Ishikawa (cell line): ENCODE measurements at regions not wholly inside any gene's neighbourhood (a gene's known extent, or its start where the extent isn't known, plus 50 kb on each side); places are given as distances from the start of the nearest gene placed in this dataset.

Experiments used
- CEBPB ChIP-seq: IDR thresholded peaks from 2 replicates; pipeline ENCODE4 v1.6.1; 2012
- CREB1 ChIP-seq: IDR thresholded peaks from 2 replicates; pipeline ENCODE4 v1.6.1; 2012; ENCODE audit warnings: low read depth
- EGR1 ChIP-seq: IDR thresholded peaks from 2 replicates; pipeline ENCODE4 v1.6.1; 2012
- EP300 ChIP-seq: IDR thresholded peaks from 2 replicates; pipeline ENCODE4 v1.6.1; 2012; ENCODE audit warnings: borderline replicate concordance
- FOXM1 ChIP-seq: IDR thresholded peaks from 2 replicates; pipeline ENCODE4 v1.6.1; 2012; ENCODE audit warnings: low read depth, borderline replicate concordance
- NFIC ChIP-seq: IDR thresholded peaks from 2 replicates; pipeline ENCODE4 v1.6.1; 2012
- RAD21 ChIP-seq: IDR thresholded peaks from 2 replicates; pipeline ENCODE4 v1.6.1; 2012; ENCODE audit warnings: low read depth
- REST ChIP-seq: IDR thresholded peaks from 2 replicates; pipeline ENCODE4 v1.6.1; 2012; ENCODE audit warnings: low read depth, mild to moderate bottlenecking
- TAF1 ChIP-seq: IDR thresholded peaks from 2 replicates; pipeline ENCODE4 v1.6.1; 2012; ENCODE audit warnings: low read depth, mild to moderate bottlenecking
- TCF12 ChIP-seq: IDR thresholded peaks from 2 replicates; pipeline ENCODE4 v1.6.1; 2012; ENCODE audit warnings: low read depth
- TEAD4 ChIP-seq: IDR thresholded peaks from 2 replicates; pipeline ENCODE4 v1.6.1; 2012
- YY1 ChIP-seq: IDR thresholded peaks from 2 replicates; pipeline ENCODE4 v1.6.1; 2012; ENCODE audit warnings: low read depth
- ZBTB7A ChIP-seq: IDR thresholded peaks from 2 replicates; pipeline ENCODE4 v1.6.1; 2012; ENCODE audit warnings: low read depth
- TF ChIP-seq, protein P1 (sequence below): IDR thresholded peaks from 2 replicates; pipeline ENCODE4 v1.6.1; 2012
- TF ChIP-seq, protein P2 (sequence below): IDR thresholded peaks from 2 replicates; pipeline ENCODE4 v1.6.1; 2012

- TF ChIP-seq FOXM1 (no peak), CREB1 (no peak), EP300 (no peak), ZBTB7A (no peak), CEBPB (no peak), TCF12 (no peak), TAF1 (no peak), REST (no peak), NFIC (no peak), RAD21 (no peak), EGR1 (no peak), YY1 (no peak)
- TF ChIP-seq, protein P1, sequence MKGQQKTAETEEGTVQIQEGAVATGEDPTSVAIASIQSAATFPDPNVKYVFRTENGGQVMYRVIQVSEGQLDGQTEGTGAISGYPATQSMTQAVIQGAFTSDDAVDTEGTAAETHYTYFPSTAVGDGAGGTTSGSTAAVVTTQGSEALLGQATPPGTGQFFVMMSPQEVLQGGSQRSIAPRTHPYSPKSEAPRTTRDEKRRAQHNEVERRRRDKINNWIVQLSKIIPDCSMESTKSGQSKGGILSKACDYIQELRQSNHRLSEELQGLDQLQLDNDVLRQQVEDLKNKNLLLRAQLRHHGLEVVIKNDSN, result no peak
- TF ChIP-seq, protein P2, sequence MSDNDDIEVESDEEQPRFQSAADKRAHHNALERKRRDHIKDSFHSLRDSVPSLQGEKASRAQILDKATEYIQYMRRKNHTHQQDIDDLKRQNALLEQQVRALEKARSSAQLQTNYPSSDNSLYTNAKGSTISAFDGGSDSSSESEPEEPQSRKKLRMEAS, result no peak
Measured at GRCh38 chr12:89858718-89859117, 150.1 kb upstream of the ATP2B1 start.

DNA sequence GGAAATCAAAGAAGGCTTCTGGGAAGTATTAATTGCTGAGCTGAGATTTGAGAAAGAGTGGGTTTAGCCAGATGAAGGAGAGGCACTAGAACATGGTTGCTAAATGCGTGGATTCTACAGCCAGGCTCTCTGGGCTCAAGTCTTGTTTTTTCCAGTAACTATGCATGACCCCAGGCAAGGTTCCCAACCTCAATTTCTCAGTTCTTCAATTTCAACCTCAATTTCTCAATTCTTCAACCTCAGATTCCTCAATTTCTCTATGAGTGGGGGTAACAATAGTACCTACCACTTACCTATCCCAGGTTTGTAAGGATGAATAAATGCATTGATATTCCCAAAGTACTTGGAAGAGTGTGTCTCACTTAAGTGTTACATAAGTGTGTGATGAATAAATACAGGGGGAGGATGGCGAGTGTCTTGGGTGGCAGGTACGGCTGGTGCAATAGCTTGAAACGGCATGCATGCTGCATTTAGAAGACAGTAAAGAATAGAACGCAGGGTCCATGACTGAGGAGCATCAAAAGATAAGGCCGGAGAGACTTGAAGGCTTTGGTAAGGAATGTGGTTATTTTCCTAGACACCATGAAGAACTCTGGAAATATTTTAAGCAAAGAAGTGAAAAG is 149.1 kb upstream of the ATP2B1 start:
- TF ChIP-seq, protein P2, result no peak
- TF ChIP-seq ZBTB7A (no peak), CREB1 (no peak), RAD21 (no peak), FOXM1 (no peak), CEBPB (no peak), REST (no peak), TCF12 (no peak), TAF1 (no peak), NFIC (no peak)
- TF ChIP-seq, protein P1, result no peak

DNA sequence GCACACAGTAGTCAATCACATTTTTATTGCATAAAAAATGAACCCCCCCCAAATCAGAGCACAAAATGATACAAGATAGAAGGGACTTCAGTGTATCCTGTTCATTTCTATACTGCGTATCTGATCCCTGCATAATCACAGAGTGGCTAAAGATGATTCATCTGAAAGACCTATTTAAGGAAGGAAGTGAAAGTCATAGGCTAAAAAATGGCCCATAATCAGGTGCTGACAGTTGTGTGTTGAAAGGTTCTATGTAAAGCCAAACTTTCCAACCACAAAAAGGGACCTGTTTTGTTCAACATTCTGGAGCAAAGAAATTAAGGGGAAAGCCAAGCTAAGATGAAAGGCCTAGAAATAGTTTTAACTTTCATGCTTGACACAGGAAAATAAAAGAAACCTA is 147.8 kb upstream of the ATP2B1 start:
- no peak for TF ChIP-seq RAD21
- no peak for TF ChIP-seq REST
- no peak for TF ChIP-seq NFIC
- no peak for TF ChIP-seq EGR1
- no peak for TF ChIP-seq CEBPB
- TF ChIP-seq, protein P1, result no peak
- no peak for TF ChIP-seq TEAD4
- no peak for TF ChIP-seq TAF1
- TF ChIP-seq ZBTB7A, result no peak

GRCh38 chr12:89848732-89849131 is 140.1 kb upstream of the ATP2B1 start:
- TF ChIP-seq NFIC (no peak), ZBTB7A (no peak), CREB1 (no peak), EGR1 (no peak), EP300 (no peak), TCF12 (no peak), TAF1 (no peak), RAD21 (no peak), CEBPB (no peak), YY1 (no peak), REST (no peak), TEAD4 (no peak), FOXM1 (no peak)
- TF ChIP-seq, protein P1, result no peak
- TF ChIP-seq, protein P2, result no peak
